HCT116 (cell line): ENCODE measurements at regions not wholly inside any gene's neighbourhood (a gene's known extent, or its start where the extent isn't known, plus 50 kb on each side); places are given as distances from the start of the nearest gene placed in this dataset.

Experiments
- ATAC-seq: fragments of 200-7000 bp; cut with Tn5 transposase; 2 replicates; pipeline ENCODE4 v1.9.1; 2020; ENCODE audit warnings: mild to moderate bottlenecking, moderate library complexity
- BruUV-seq: library from RNA; stranded (reverse); fragments of 400-500 nt; replicated peaks from 2 replicates; lab custom pipeline; 2021; lab: Mats Ljungman, UMichigan
- CTCF ChIA-PET: fragments of 300-600 bp; sonication (Branson Sonifier 250); formaldehyde crosslinking; loops from one replicate; lab custom pipeline; 2021; ENCODE audit warnings: antibody characterized with exemption; lab: Charles Lee
- POLR2A ChIA-PET: fragments of 300-600, 350-600 bp; sonication (Branson Sonifier 250); formaldehyde crosslinking; loops from one replicate; lab custom pipeline; 2021; ENCODE audit warnings: antibody characterized with exemption; lab: Charles Lee
- RAD21 ChIA-PET, 2 experiments: fragments of 300-600 bp; sonication (Branson Sonifier 250); formaldehyde crosslinking; loops; one replicate each; lab custom pipeline; 2023; ENCODE audit warnings: low total read pairs in 2 of 2; ENCODE audit not compliant: uncharacterized antibody in 2 of 2, unreplicated experiment in 2 of 2, low non-redundant PET in 1 of 2; lab: Charles Lee
- DNase-seq: peaks from one replicate; pipeline ENCODE4 v3.0.0-alpha.2; 2010; ENCODE audit warnings: low read depth, low spot score
- H2AFZ ChIP-seq: fragments of 200-600 bp; shearing (Covaris generic), sonication (generic); 2 replicates; pipeline ENCODE4 v1.6.1; 2017; ENCODE audit warnings: low read depth, mixed run types, mixed read lengths, antibody characterized with exemption, low read length; ENCODE audit not compliant: poor library complexity, severe bottlenecking
- H3K27ac ChIP-seq: 2 replicates; pipeline ENCODE4 v1.5.1; 2012; ENCODE audit warnings: low read depth, low read length
- H3K27me3 ChIP-seq: fragments of 200-600 bp; sonication (generic); 2 replicates; pipeline ENCODE4 v1.6.1; 2016; ENCODE audit warnings: mixed run types, low read length, mixed read lengths; ENCODE audit not compliant: insufficient read depth
- H3K36me3 ChIP-seq, 2 experiments: fragments of 200-500 bp in 1 of 2; fragments of 200-600 bp in 1 of 2; sonication (Bioruptor generic) in 1 of 2; sonication (generic) in 1 of 2; 2 replicates each; pipeline versions ENCODE4 v1.5.1 to v1.6.1; 2014 to 2016; ENCODE audit warnings: low read length in 2 of 2, inconsistent platforms in 1 of 2, mixed read lengths in 1 of 2, mixed run types in 1 of 2; ENCODE audit not compliant: insufficient read depth in 2 of 2, control insufficient read depth in 1 of 2
- H3K4me1 ChIP-seq, 2 experiments: fragments of 200-600 bp in 1 of 2; sonication (generic) in 1 of 2; 2 replicates each; pipeline versions ENCODE4 v1.5.1 to v1.6.1; 2012 to 2017; ENCODE audit warnings: low read length in 2 of 2, inconsistent platforms in 1 of 2, mild to moderate bottlenecking in 1 of 2, mixed read lengths in 1 of 2, mixed run types in 1 of 2, moderate library complexity in 1 of 2; ENCODE audit not compliant: insufficient read depth in 2 of 2, control insufficient read depth in 1 of 2
- H3K4me2 ChIP-seq: fragments of 200-600 bp; sonication (generic); 2 replicates; pipeline ENCODE4 v1.6.1; 2017; ENCODE audit warnings: mixed run types, low read length, mixed read lengths
- H3K4me3 ChIP-seq, 2 experiments: fragments of 200-600 bp in 1 of 2; sonication (generic) in 1 of 2; replicated peaks in 1 of 2; 2 replicates each; pipeline ENCODE4 v1.5.1; 2011 to 2016; ENCODE audit warnings: low read length in 2 of 2, control low read depth in 1 of 2, low read depth in 1 of 2, mild to moderate bottlenecking in 1 of 2, mixed read lengths in 1 of 2, mixed run types in 1 of 2
- H3K79me2 ChIP-seq: fragments of 200-600 bp; sonication (generic); 2 replicates; pipeline ENCODE4 v1.6.1; 2017; ENCODE audit warnings: mild to moderate bottlenecking, mixed run types, low read length, moderate library complexity, mixed read lengths; ENCODE audit not compliant: insufficient read depth
- H3K9ac ChIP-seq: fragments of 200-600 bp; sonication (generic); 2 replicates; pipeline ENCODE4 v1.6.1; 2016; ENCODE audit warnings: low read length, mixed read lengths
- H3K9me2 ChIP-seq: fragments of 200-600 bp; sonication (generic), shearing (Covaris generic); 2 replicates; pipeline ENCODE4 v1.6.1; 2017; ENCODE audit warnings: mixed run types, mild to moderate bottlenecking, moderate library complexity; ENCODE audit not compliant: insufficient read depth
- H3K9me3 ChIP-seq, 2 experiments: fragments of 200-500 bp in 1 of 2; fragments of 200-600 bp in 1 of 2; sonication (Bioruptor generic) in 1 of 2; sonication (generic) in 1 of 2; 2 replicates each; pipeline ENCODE4 v1.6.1; 2014 to 2017; ENCODE audit warnings: low read length in 2 of 2, mixed read lengths in 2 of 2, inconsistent platforms in 1 of 2, low read depth in 1 of 2, mild to moderate bottlenecking in 1 of 2, mixed run types in 1 of 2, moderate library complexity in 1 of 2; ENCODE audit not compliant: control insufficient read depth in 1 of 2, insufficient read depth in 1 of 2
- H4K20me1 ChIP-seq: fragments of 200-600 bp; sonication (generic), shearing (Covaris generic); 2 replicates; pipeline ENCODE4 v1.6.1; 2017; ENCODE audit warnings: mixed run types, mild to moderate bottlenecking, moderate library complexity; ENCODE audit not compliant: insufficient read depth
- CBX3 ChIP-seq: IDR thresholded peaks from 2 replicates; pipeline ENCODE4 v1.6.1; 2012; ENCODE audit warnings: low read depth
- CEBPB ChIP-seq: IDR thresholded peaks from 2 replicates; pipeline ENCODE4 v1.6.1; 2012; ENCODE audit warnings: low read depth
- EGR1 ChIP-seq: IDR thresholded peaks from 2 replicates; pipeline ENCODE4 v1.6.1; 2012; ENCODE audit warnings: low read depth
- ELF1 ChIP-seq: IDR thresholded peaks from 2 replicates; pipeline ENCODE4 v1.6.1; 2012; ENCODE audit warnings: low read depth, borderline replicate concordance
- EZH2 ChIP-seq: fragments of 200-600 bp; sonication (generic); IDR thresholded peaks from 2 replicates; pipeline ENCODE4 v1.6.1; 2017; ENCODE audit warnings: antibody characterized with exemption, mixed run types
- EZH2phosphoT487 ChIP-seq: fragments of 200-600 bp; IDR thresholded peaks from 2 replicates; pipeline ENCODE4 v1.6.1; 2018; ENCODE audit warnings: antibody characterized with exemption, borderline replicate concordance
- FOSL1 ChIP-seq: IDR thresholded peaks from 2 replicates; pipeline ENCODE4 v1.6.1; 2012; ENCODE audit warnings: low read depth
- JUND ChIP-seq: IDR thresholded peaks from 2 replicates; pipeline ENCODE4 v1.6.1; 2012
- POLR2A ChIP-seq: IDR thresholded peaks from 2 replicates; pipeline ENCODE4 v1.7.0; 2011; ENCODE audit warnings: borderline replicate concordance; ENCODE audit not compliant: insufficient read depth, insufficient read length; ENCODE audit errors: extremely low read depth
- RAD21 ChIP-seq: IDR thresholded peaks from 2 replicates; pipeline ENCODE4 v1.6.1; 2012; ENCODE audit warnings: low read depth, mild to moderate bottlenecking
- SIN3A ChIP-seq: IDR thresholded peaks from 2 replicates; pipeline ENCODE4 v1.6.1; 2012; ENCODE audit warnings: low read depth
- SP1 ChIP-seq: IDR thresholded peaks from 2 replicates; pipeline ENCODE4 v1.6.1; 2012; ENCODE audit warnings: low read depth
- SRF ChIP-seq: IDR thresholded peaks from 2 replicates; pipeline ENCODE4 v1.6.1; 2012; ENCODE audit warnings: low read depth
- TCF7L2 ChIP-seq: IDR thresholded peaks from 2 replicates; pipeline ENCODE4 v1.7.0; 2011; ENCODE audit warnings: borderline replicate concordance, inconsistent platforms; ENCODE audit not compliant: insufficient read depth, insufficient read length; ENCODE audit errors: extremely low read depth
- ZFX ChIP-seq: fragments of 450-650 bp; IDR thresholded peaks from 2 replicates; pipeline ENCODE4 v1.6.1; 2017
- ZNF274 ChIP-seq: fragments of 200-500 bp; sonication (Bioruptor generic); IDR thresholded peaks from 2 replicates; pipeline ENCODE4 v1.6.1; 2014; ENCODE audit warnings: mild to moderate bottlenecking, low read depth, low read length, inconsistent platforms
- intact Hi-C: fragments of 100-400 bp; cut with micrococcal nuclease; formaldehyde crosslinking; loops from 2 replicates; pipeline ENCODE4 v1.10.0; 2022
- TF ChIP-seq, protein P1 (sequence below): IDR thresholded peaks from 2 replicates; pipeline ENCODE4 v1.6.1; 2011; ENCODE audit warnings: mild to moderate bottlenecking, low read length, moderate library complexity; ENCODE audit not compliant: insufficient replicate concordance; ENCODE audit errors: extremely low read depth
- TF ChIP-seq, protein P2 (sequence below): IDR thresholded peaks from 2 replicates; pipeline ENCODE4 v1.6.1; 2012
- TF ChIP-seq, protein P3 (sequence below): IDR thresholded peaks from 2 replicates; pipeline ENCODE4 v1.6.1; 2012; ENCODE audit warnings: low read depth
- TF ChIP-seq, protein P4 (sequence below): IDR thresholded peaks from 2 replicates; pipeline ENCODE4 v1.6.1; 2012

DNA sequence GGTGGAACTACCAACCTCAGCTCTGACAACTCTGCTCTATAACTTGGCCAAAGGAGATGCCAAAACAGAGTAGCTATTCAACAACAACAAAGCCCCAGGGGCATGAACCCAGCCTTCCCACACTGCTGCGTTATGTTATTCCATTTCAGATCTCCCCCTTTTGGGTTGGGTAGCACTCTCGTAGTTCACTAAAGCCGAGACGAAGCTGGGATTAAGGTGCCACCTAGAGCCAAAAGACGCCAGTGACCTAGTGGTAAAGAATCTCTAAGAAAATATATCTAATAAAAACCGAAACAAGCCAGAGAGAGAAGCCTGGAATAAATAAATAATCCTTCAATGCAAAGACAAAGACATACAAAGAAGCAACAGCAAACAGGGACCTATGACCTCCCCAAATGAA lies 217.3 kb downstream of the HERPUD2 start:
- H3K4me3 ChIP-seq: no peak overlapping the region
- POLR2A ChIA-PET: no interaction called here
- TF ChIP-seq EGR1 (no peak), ZFX (no peak), SIN3A (no peak), ZNF274 (no peak), TCF7L2 (no peak), SRF (no peak), JUND (no peak), CEBPB (no peak), EZH2phosphoT487 (no peak), POLR2A (no peak), FOSL1 (no peak), RAD21 (no peak), CBX3 (no peak), SP1 (no peak), EZH2 (no peak), ELF1 (no peak)
- TF ChIP-seq, protein P1, sequence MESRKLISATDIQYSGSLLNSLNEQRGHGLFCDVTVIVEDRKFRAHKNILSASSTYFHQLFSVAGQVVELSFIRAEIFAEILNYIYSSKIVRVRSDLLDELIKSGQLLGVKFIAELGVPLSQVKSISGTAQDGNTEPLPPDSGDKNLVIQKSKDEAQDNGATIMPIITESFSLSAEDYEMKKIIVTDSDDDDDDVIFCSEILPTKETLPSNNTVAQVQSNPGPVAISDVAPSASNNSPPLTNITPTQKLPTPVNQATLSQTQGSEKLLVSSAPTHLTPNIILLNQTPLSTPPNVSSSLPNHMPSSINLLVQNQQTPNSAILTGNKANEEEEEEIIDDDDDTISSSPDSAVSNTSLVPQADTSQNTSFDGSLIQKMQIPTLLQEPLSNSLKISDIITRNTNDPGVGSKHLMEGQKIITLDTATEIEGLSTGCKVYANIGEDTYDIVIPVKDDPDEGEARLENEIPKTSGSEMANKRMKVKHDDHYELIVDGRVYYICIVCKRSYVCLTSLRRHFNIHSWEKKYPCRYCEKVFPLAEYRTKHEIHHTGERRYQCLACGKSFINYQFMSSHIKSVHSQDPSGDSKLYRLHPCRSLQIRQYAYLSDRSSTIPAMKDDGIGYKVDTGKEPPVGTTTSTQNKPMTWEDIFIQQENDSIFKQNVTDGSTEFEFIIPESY: no peak
- TF ChIP-seq, protein P2, sequence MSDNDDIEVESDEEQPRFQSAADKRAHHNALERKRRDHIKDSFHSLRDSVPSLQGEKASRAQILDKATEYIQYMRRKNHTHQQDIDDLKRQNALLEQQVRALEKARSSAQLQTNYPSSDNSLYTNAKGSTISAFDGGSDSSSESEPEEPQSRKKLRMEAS: no peak
- TF ChIP-seq, protein P3, sequence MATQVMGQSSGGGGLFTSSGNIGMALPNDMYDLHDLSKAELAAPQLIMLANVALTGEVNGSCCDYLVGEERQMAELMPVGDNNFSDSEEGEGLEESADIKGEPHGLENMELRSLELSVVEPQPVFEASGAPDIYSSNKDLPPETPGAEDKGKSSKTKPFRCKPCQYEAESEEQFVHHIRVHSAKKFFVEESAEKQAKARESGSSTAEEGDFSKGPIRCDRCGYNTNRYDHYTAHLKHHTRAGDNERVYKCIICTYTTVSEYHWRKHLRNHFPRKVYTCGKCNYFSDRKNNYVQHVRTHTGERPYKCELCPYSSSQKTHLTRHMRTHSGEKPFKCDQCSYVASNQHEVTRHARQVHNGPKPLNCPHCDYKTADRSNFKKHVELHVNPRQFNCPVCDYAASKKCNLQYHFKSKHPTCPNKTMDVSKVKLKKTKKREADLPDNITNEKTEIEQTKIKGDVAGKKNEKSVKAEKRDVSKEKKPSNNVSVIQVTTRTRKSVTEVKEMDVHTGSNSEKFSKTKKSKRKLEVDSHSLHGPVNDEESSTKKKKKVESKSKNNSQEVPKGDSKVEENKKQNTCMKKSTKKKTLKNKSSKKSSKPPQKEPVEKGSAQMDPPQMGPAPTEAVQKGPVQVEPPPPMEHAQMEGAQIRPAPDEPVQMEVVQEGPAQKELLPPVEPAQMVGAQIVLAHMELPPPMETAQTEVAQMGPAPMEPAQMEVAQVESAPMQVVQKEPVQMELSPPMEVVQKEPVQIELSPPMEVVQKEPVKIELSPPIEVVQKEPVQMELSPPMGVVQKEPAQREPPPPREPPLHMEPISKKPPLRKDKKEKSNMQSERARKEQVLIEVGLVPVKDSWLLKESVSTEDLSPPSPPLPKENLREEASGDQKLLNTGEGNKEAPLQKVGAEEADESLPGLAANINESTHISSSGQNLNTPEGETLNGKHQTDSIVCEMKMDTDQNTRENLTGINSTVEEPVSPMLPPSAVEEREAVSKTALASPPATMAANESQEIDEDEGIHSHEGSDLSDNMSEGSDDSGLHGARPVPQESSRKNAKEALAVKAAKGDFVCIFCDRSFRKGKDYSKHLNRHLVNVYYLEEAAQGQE: no peak
- TF ChIP-seq, protein P4, sequence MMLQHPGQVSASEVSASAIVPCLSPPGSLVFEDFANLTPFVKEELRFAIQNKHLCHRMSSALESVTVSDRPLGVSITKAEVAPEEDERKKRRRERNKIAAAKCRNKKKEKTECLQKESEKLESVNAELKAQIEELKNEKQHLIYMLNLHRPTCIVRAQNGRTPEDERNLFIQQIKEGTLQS: no peak
- TF ChIP-seq, all 23 proteins: peak for 0
- Histone ChIP-seq H2AFZ (no peak overlapping the region), H3K4me1 (no peaks in the 10 kb centered on the region), H3K27ac (no peak overlapping the region), H4K20me1 (no peaks in the 10 kb centered on the region), H3K9ac (no peak overlapping the region), H3K4me2 (no peak overlapping the region), H3K27me3 (no peaks in the 10 kb centered on the region), H3K36me3 (no peaks in the 10 kb centered on the region), H3K9me2 (no peaks in the 10 kb centered on the region; the same call in 1 of the 2 replicates), H3K9me3 (0 out of 4 replicates have a peak, but pooled peaks cover 0 to 3% of the 10 kb centered on the region in 2 experiments), H3K79me2 (no peaks in the 10 kb centered on the region)
- intact Hi-C loops: no loop called here
- no peak for DNase-seq
- ChIA-PET RAD21 (no interaction called here), CTCF (no interaction called here)
- ATAC-seq: no peak
- no TSS peak for BruUV-seq
